ENCODE measurements at regions not wholly inside any gene's neighbourhood (a gene's known extent, or its start where the extent isn't known, plus 50 kb on each side); places are given as distances from the start of the nearest gene placed in this dataset.
A peak's percentile ranks its signal among the peaks of the same experiment; 100 is the strongest.

- H3K9me3 ChIP-seq (ENCODE audit: low read depth, low read length) = no peaks in the 10 kb centered on the region
- no peak overlapping the region for H3K27ac ChIP-seq
- DNase-seq (ENCODE audit: low read depth, low spot score) = no peak
- H3K36me3 ChIP-seq (ENCODE audit: insufficient read depth, low read length) = no peaks in the 10 kb centered on the region
- no peak overlapping the region for H3K4me3 ChIP-seq
- TF ChIP-seq FOXP2 (optimal IDR thresholded peaks at IDR 0.05; ENCODE audit: control extremely low read depth, extremely low read length, insufficient read depth) = no peak
- no peak for TF ChIP-seq POLR2AphosphoS5 (IDR thresholded peaks at IDR 0.05; ENCODE audit: borderline replicate concordance, low read depth, low read length)
- TF ChIP-seq EZH2 (IDR thresholded peaks at IDR 0.05) = no peak
- no peak overlapping the region for H3K9ac ChIP-seq (ENCODE audit: insufficient read length)
Observed at GRCh38 chr9:126051446-126052130, 275.0 kb upstream of the MVB12B start.

GRCh38 chr9:126052791-126053190, 273.8 kb upstream of the MVB12B start:
- Histone ChIP-seq H3K27ac (no peak overlapping the region), H3K4me3 (no peak overlapping the region), H3K36me3 (ENCODE audit: insufficient read depth, low read length) (no peaks in the 10 kb centered on the region), H3K9me3 (ENCODE audit: low read depth, low read length) (no peaks in the 10 kb centered on the region), H3K9ac (ENCODE audit: insufficient read length) (no peak overlapping the region)
- no peak for DNase-seq (ENCODE audit: low read depth, low spot score)
- TF ChIP-seq EZH2 (IDR thresholded peaks at IDR 0.05) = no peak

- Histone ChIP-seq H3K9me3 (ENCODE audit: low read depth, low read length) (no peaks in the 10 kb centered on the region), H3K4me3 (no peak overlapping the region), H3K36me3 (ENCODE audit: insufficient read depth, low read length) (no peaks in the 10 kb centered on the region), H3K27ac (no peak overlapping the region), H3K9ac (ENCODE audit: insufficient read length) (no peak overlapping the region)
- DNase-seq (ENCODE audit: low read depth, low spot score) = no peak
- TF ChIP-seq EZH2 (IDR thresholded peaks at IDR 0.05) = no peak
- no peak for TF ChIP-seq FOXP2 (optimal IDR thresholded peaks at IDR 0.05; ENCODE audit: control extremely low read depth, extremely low read length, insufficient read depth)
- no peak for TF ChIP-seq POLR2AphosphoS5 (IDR thresholded peaks at IDR 0.05; ENCODE audit: borderline replicate concordance, low read depth, low read length)
Observed at GRCh38 chr9:126053913-126054312, 272.7 kb upstream of the MVB12B start.

GRCh38 chr9:126055381-126055985, 271.1 kb upstream of the MVB12B start:
- H3K36me3 ChIP-seq (ENCODE audit: insufficient read depth, low read length) = no peaks in the 10 kb centered on the region
- H3K4me3 ChIP-seq = no peak overlapping the region
- no peaks in the 10 kb centered on the region for H3K9me3 ChIP-seq (ENCODE audit: low read depth, low read length)
- no peak overlapping the region for H3K27ac ChIP-seq
- no peak for DNase-seq (ENCODE audit: low read depth, low spot score)
- no peak overlapping the region for H3K9ac ChIP-seq (ENCODE audit: insufficient read length)
- TF ChIP-seq FOXP2 (optimal IDR thresholded peaks at IDR 0.05; ENCODE audit: control extremely low read depth, extremely low read length, insufficient read depth) (no peak), EZH2 (IDR thresholded peaks at IDR 0.05) (no peak), POLR2AphosphoS5 (IDR thresholded peaks at IDR 0.05; ENCODE audit: borderline replicate concordance, low read depth, low read length) (no peak)

GRCh38 chr9:126056312-126057021, 270.2 kb upstream of the MVB12B start:
- Histone ChIP-seq H3K27ac (no peak overlapping the region), H3K9ac (ENCODE audit: insufficient read length) (no peak overlapping the region), H3K4me3 (no peak overlapping the region), H3K9me3 (ENCODE audit: low read depth, low read length) (no peaks in the 10 kb centered on the region), H3K36me3 (ENCODE audit: insufficient read depth, low read length) (no peaks in the 10 kb centered on the region)
- DNase-seq (ENCODE audit: low read depth, low spot score) = no peak
- no peak for TF ChIP-seq FOXP2 (optimal IDR thresholded peaks at IDR 0.05; ENCODE audit: control extremely low read depth, extremely low read length, insufficient read depth)
- no peak for TF ChIP-seq EZH2 (IDR thresholded peaks at IDR 0.05)
- TF ChIP-seq POLR2AphosphoS5 (IDR thresholded peaks at IDR 0.05; ENCODE audit: borderline replicate concordance, low read depth, low read length) = no peak

- Histone ChIP-seq H3K4me3 (peak overlapping the region; percentile 59), H3K9me3 (ENCODE audit: low read depth, low read length) (no peaks in the 10 kb centered on the region), H3K9ac (ENCODE audit: insufficient read length) (no peak overlapping the region), H3K27ac (peak overlapping the region; percentile 61; the same call in 1 of the 2 replicates), H3K36me3 (ENCODE audit: insufficient read depth, low read length) (no peaks in the 10 kb centered on the region)
- peak; percentile 2 for DNase-seq (ENCODE audit: low read depth, low spot score)
- TF ChIP-seq POLR2AphosphoS5 (IDR thresholded peaks at IDR 0.05; ENCODE audit: borderline replicate concordance, low read depth, low read length) = no peak
- TF ChIP-seq FOXP2 (optimal IDR thresholded peaks at IDR 0.05; ENCODE audit: control extremely low read depth, extremely low read length, insufficient read depth) = no peak
- no peak for TF ChIP-seq EZH2 (IDR thresholded peaks at IDR 0.05)
Observed at GRCh38 chr9:126057121-126057825, 269.4 kb upstream of the MVB12B start.

- peak; percentile 30 for DNase-seq (ENCODE audit: low read depth, low spot score)
- H3K9me3 ChIP-seq (ENCODE audit: low read depth, low read length) = no peaks in the 10 kb centered on the region
- peak overlapping the region; percentile 59 for H3K4me3 ChIP-seq
- H3K9ac ChIP-seq (ENCODE audit: insufficient read length) = no peak overlapping the region
- peak overlapping the region; percentile 61; the same call in 1 of the 2 replicates for H3K27ac ChIP-seq
- TF ChIP-seq FOXP2 (optimal IDR thresholded peaks at IDR 0.05; ENCODE audit: control extremely low read depth, extremely low read length, insufficient read depth) (no peak), POLR2AphosphoS5 (IDR thresholded peaks at IDR 0.05; ENCODE audit: borderline replicate concordance, low read depth, low read length) (no peak), EZH2 (IDR thresholded peaks at IDR 0.05) (no peak)
- H3K36me3 ChIP-seq (ENCODE audit: insufficient read depth, low read length) = no peaks in the 10 kb centered on the region
Observed at GRCh38 chr9:126058011-126058531, 268.6 kb upstream of the MVB12B start.

GRCh38 chr9:126058591-126058990, 268.0 kb upstream of the MVB12B start:
- Histone ChIP-seq H3K9ac (ENCODE audit: insufficient read length) (no peak overlapping the region), H3K27ac (no peak overlapping the region), H3K9me3 (ENCODE audit: low read depth, low read length) (no peaks in the 10 kb centered on the region), H3K4me3 (peak overlapping the region; percentile 59), H3K36me3 (ENCODE audit: insufficient read depth, low read length) (no peaks in the 10 kb centered on the region)
- no peak for DNase-seq (ENCODE audit: low read depth, low spot score)
- TF ChIP-seq FOXP2 (optimal IDR thresholded peaks at IDR 0.05; ENCODE audit: control extremely low read depth, extremely low read length, insufficient read depth) (no peak), EZH2 (IDR thresholded peaks at IDR 0.05) (no peak), POLR2AphosphoS5 (IDR thresholded peaks at IDR 0.05; ENCODE audit: borderline replicate concordance, low read depth, low read length) (no peak)

All from SK-N-MC (cell line).